ENCODE measurements at regions not wholly inside any gene's neighbourhood (a gene's known extent, or its start where the extent isn't known, plus 50 kb on each side); places are given as distances from the start of the nearest gene placed in this dataset.

DNA sequence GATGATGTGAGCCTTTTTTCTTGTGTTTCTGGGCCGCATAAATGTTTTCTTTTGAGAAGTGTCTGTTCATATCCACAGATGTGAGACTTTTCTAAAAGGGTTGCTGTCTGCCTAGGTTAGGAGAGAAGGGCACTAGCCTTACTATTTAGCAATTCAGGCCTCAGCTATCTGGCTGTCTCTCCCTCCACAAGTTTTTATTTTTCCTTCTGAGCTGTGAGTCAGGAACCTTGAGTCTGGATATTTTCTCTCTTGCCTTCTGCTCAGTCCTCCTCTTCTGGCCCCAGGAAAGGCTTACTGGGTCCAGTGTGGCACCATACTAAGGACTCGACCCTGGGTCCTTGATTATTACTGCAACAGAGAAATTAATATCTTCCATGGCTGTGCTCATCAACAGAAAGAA, 187.6 kb downstream of the CSNK1G3 start:
- TF ChIP-seq SFPQ (IDR thresholded peaks at IDR 0.05; ENCODE audit: low read depth, low read length): no peak
- TF ChIP-seq NCOA6 (IDR thresholded peaks at IDR 0.05): no peak
- TF ChIP-seq ZNF274 (IDR thresholded peaks at IDR 0.05; ENCODE audit: borderline replicate concordance, low read depth, low read length): no peak
- no peak for TF ChIP-seq RCOR1 (IDR thresholded peaks at IDR 0.05; ENCODE audit: borderline replicate concordance in 1 of 2, low read depth in 2 of 2, low read length in 2 of 2)
- TF ChIP-seq DPF2 (IDR thresholded peaks at IDR 0.05): no peak
- TF ChIP-seq, protein P1, sequence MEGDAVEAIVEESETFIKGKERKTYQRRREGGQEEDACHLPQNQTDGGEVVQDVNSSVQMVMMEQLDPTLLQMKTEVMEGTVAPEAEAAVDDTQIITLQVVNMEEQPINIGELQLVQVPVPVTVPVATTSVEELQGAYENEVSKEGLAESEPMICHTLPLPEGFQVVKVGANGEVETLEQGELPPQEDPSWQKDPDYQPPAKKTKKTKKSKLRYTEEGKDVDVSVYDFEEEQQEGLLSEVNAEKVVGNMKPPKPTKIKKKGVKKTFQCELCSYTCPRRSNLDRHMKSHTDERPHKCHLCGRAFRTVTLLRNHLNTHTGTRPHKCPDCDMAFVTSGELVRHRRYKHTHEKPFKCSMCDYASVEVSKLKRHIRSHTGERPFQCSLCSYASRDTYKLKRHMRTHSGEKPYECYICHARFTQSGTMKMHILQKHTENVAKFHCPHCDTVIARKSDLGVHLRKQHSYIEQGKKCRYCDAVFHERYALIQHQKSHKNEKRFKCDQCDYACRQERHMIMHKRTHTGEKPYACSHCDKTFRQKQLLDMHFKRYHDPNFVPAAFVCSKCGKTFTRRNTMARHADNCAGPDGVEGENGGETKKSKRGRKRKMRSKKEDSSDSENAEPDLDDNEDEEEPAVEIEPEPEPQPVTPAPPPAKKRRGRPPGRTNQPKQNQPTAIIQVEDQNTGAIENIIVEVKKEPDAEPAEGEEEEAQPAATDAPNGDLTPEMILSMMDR (IDR thresholded peaks at IDR 0.05 in 2 of 3, conservative IDR thresholded peaks at IDR 0.05 in 1 of 3; ENCODE audit: insufficient read depth in 2 of 3, low read depth in 1 of 3, low read length in 3 of 3): no peak

Measured in K562 (cell line).